ENCODE measurements at regions not wholly inside any gene's neighbourhood (a gene's known extent, or its start where the extent isn't known, plus 50 kb on each side); places are given as distances from the start of the nearest gene placed in this dataset.

DNA sequence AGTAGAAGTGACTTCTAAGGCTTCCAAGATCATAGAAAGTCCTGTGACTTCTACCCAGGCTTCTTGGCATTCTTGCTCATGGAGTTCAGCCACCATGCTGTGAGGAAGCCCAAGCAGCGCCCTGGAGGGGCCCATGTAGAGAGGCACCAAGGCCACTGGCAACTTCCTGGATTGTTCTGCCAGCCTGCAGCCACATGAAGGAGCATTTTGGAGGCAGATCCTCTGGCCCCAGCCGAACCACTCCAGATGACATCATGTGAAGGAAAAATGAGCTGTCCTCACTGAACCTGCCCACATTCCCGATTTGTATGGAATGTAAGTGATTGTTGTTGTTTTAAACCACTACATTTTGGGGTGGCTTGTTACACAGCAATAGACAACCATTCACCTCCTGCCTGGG, 51.5 kb upstream of the MNX1 start:
- ATAC-seq (ENCODE audit: low read depth) (no peak), DNase-seq (no peak)
- no peak overlapping the region for H3K4me3 Mint-ChIP-seq
- peaks cover 5% of the 10 kb centered on the region for H3K4me1 Mint-ChIP-seq
- H3K27ac Mint-ChIP-seq = no peak overlapping the region
- POLR2A ChIA-PET = no interaction called here
- no peaks in the 10 kb centered on the region for H3K36me3 Mint-ChIP-seq
- peaks cover 9% of the 10 kb centered on the region for H3K27me3 Mint-ChIP-seq
- H3K9me3 Mint-ChIP-seq = peaks cover 20% of the 10 kb centered on the region

DNA sequence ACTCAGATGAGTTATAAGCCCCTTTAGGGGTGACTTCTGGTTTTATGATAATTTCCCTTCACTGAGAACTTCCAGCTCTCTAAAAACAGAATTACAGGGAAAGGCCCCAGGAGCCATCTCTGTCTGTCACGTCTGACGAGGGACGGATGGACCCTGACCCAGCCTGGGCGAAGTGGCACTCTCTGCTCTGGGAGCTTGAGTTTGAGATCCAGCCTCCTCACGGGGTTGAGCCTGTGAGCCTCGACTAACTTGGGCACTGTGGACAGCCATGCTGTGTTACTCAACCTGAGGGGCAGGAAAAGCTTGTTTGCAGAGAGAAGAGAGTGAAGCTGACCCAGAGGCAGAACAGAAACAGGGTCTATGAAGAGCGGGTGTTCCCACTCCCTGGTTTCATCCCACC, 54.6 kb upstream of the MNX1 start:
- H3K36me3 Mint-ChIP-seq = no peaks in the 10 kb centered on the region
- no peaks in the 10 kb centered on the region for H3K4me1 Mint-ChIP-seq
- H3K9me3 Mint-ChIP-seq = peaks cover 22% of the 10 kb centered on the region

DNA sequence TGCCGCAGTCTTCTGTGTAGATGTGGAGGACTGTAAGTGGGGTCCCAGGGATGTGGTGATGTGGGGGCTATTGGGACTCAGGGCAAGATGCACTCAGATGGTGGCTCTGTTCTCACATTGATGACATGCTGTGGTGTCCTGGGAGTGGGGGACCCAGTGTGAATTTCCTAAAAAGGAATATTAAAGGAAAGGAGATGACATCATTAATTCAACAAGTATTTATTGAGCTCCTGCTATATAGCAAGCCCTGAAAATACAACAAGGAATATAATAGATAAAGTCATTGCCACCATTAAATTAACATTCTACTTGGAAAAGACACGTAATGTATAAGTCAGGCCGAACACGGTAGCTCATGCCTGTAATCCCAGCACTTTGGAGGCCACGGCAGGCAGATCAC, 61.9 kb upstream of the MNX1 start:
- no peak overlapping the region for H3K4me3 Mint-ChIP-seq
- H3K4me1 Mint-ChIP-seq = no peaks in the 10 kb centered on the region
- ATAC-seq (ENCODE audit: low read depth) (no peak), DNase-seq (no peak)
- H3K9me3 Mint-ChIP-seq = peaks cover 1% of the 10 kb centered on the region
- no peak overlapping the region for H3K27ac Mint-ChIP-seq
- POLR2A ChIA-PET = no interaction called here
- no peaks in the 10 kb centered on the region for H3K36me3 Mint-ChIP-seq
- peaks cover 31% of the 10 kb centered on the region for H3K27me3 Mint-ChIP-seq

More for the DNA sequence above, 54.6 kb upstream of the MNX1 start:
- DNase-seq = no peak
- POLR2A ChIA-PET = no interaction called here
- peaks cover 14% of the 10 kb centered on the region for H3K27me3 Mint-ChIP-seq
- no peak overlapping the region for H3K27ac Mint-ChIP-seq
- no peak overlapping the region for H3K4me3 Mint-ChIP-seq
- no peak for ATAC-seq (ENCODE audit: low read depth)

DNA sequence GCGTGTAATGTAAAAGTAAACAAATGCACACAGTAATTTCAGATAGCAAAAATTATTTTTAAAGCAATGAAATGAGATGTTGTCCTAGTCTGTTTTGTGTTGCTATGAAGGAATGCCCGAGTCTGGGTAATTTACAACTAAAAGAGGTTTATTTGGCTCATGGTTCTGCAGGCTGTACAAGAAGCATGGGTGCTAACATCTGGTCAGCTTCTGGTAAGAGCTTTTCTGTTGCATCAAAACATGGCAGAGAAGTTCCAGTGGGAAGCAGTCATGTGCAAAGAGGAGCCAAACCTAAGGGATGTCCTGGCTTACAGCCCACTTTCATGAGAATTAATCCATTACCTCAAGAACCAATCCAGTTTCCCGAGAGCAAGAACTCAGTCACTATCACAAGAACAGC, 62.9 kb upstream of the MNX1 start:
- Mint-ChIP-seq H3K36me3 (no peaks in the 10 kb centered on the region), H3K4me3 (no peak overlapping the region), H3K27ac (no peak overlapping the region), H3K4me1 (no peaks in the 10 kb centered on the region), H3K27me3 (peaks cover 39% of the 10 kb centered on the region), H3K9me3 (peaks cover 1% of the 10 kb centered on the region)
- POLR2A ChIA-PET = no interaction called here
- no peak for ATAC-seq (ENCODE audit: low read depth)
- DNase-seq = no peak

DNA sequence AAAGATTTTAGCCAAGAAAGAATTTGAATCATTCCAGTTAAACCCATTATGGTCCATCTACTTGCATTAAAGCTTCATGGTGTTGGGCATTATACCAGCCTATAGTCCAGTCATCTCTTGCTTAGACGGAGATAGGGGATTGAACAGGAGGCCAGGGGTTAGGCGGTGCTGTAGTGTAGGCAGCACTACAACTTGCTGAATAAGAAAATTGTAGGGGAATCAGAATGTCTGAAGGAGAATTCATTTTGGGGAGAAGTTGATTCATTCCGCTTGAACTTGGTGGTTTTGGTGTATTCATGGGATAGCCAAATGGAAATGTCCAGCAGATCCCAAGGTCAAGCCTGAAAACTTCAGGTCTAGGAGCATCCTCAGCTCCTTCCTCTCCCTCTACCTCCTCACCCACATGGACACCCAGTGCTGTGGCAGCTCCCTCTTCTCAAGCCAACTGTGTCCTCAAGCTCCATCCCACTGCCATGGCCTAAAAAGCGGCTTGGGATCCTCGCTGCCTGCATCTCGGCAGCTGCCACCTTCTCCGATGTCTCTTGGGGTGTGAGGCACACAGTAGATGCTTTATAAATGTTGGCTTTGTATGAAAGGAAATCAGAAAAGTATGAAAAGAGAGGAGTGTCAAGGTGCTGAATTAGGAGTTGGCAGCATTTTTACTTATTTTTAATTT, 63.6 kb upstream of the MNX1 start:
- ATAC-seq (ENCODE audit: low read depth) (no peak), DNase-seq (no peak)
- H3K9me3 Mint-ChIP-seq = peaks cover 2% of the 10 kb centered on the region
- H3K27me3 Mint-ChIP-seq = peaks cover 44% of the 10 kb centered on the region
- H3K36me3 Mint-ChIP-seq = no peaks in the 10 kb centered on the region
- no peaks in the 10 kb centered on the region for H3K4me1 Mint-ChIP-seq
- no peak overlapping the region for H3K4me3 Mint-ChIP-seq
- POLR2A ChIA-PET = no interaction called here
- H3K27ac Mint-ChIP-seq = no peak overlapping the region

DNA sequence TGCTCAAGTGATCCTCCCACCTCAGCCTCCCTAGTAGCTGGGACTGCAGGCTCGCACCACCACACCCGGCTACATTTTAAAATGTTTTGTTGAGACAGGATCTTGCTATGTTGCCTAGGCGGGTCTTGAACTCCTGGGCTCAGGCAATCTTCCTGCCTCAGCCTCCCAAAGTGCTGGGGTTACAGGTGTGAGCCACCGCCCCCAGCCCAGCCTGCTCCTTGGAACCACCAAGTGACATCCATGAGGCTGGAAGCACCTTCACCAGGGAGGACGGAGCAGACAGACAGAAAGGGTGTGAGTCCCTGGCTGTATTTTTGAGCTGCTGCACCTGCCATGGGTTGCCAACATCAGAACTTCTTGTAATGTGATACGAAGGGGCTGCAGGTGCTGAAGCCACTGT, 62.3 kb upstream of the UBE3C start:
- Mint-ChIP-seq H3K27me3 (peaks cover 52% of the 10 kb centered on the region), H3K36me3 (no peaks in the 10 kb centered on the region), H3K4me3 (no peak overlapping the region), H3K27ac (no peak overlapping the region), H3K4me1 (no peaks in the 10 kb centered on the region), H3K9me3 (peaks cover 1% of the 10 kb centered on the region)
- ATAC-seq (ENCODE audit: low read depth) = no peak
- no peak for DNase-seq
- POLR2A ChIA-PET = no interaction called here

DNA sequence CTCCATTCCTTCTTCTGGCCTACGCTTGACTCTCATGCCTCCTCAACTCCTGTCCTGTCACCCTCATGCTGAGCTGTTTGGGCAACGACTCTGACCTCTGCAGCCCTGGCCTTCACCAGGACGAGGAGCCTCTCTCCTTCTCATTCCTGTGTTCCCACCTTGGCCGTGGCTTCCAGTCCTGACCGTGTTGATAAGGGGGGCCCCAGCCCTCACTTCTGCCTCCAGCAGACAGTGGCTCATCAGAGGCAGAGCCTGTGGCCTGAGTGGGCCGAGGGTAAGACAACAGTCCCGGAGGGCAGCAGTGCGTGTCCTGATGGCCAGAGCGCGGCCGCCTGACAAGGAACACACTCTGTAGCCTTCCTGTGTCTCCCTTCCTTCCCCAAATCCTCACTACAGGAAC, 61.7 kb upstream of the UBE3C start:
- ATAC-seq (ENCODE audit: low read depth) = no peak
- H3K4me1 Mint-ChIP-seq = no peaks in the 10 kb centered on the region
- H3K36me3 Mint-ChIP-seq = no peaks in the 10 kb centered on the region

DNA sequence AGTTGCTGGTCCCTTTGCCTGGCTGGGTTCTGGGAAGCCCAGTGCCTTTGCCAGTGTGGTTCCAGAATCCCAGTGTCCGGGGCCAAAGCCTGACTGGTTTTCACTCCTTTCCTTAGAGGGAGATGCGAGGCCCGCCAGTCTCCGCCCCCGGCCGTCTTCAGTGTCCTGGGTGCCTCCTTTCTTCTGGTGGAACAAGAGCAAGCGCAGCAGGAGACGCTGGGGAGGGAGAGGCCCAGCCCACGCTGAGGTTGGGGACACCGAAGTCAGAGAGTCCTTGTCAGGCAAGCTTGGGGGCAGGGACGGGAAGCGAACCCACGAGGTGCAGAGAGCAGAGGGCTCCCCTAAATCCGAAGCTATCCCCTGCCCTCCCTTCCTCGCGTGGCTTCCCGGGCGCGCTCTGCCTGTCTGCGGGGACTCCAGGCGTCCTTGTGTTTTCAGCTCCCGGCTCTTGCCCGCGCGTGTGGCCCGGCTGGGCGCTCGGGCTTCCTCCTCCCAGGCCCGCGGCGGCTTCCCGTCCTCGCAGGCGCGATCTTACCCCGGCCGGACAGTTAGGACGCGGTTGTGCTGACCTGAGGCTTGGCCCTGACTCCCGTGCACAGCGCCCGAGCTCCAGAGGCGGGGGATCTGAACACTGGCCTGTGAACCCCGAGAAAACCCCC, 60.6 kb upstream of the UBE3C start:
- POLR2A ChIA-PET = no interaction called here
- Mint-ChIP-seq H3K9me3 (peaks cover 5% of the 10 kb centered on the region), H3K27ac (no peak overlapping the region), H3K27me3 (peaks cover 43% of the 10 kb centered on the region), H3K4me1 (no peaks in the 10 kb centered on the region), H3K4me3 (no peak overlapping the region), H3K36me3 (no peaks in the 10 kb centered on the region)
- ATAC-seq (ENCODE audit: low read depth) (no peak), DNase-seq (no peak)

More for the DNA sequence above, 61.7 kb upstream of the UBE3C start:
- Mint-ChIP-seq H3K4me3 (no peak overlapping the region), H3K27ac (no peak overlapping the region), H3K9me3 (peaks cover 1% of the 10 kb centered on the region), H3K27me3 (peaks cover 49% of the 10 kb centered on the region)
- no peak for DNase-seq
- POLR2A ChIA-PET = no interaction called here

DNA sequence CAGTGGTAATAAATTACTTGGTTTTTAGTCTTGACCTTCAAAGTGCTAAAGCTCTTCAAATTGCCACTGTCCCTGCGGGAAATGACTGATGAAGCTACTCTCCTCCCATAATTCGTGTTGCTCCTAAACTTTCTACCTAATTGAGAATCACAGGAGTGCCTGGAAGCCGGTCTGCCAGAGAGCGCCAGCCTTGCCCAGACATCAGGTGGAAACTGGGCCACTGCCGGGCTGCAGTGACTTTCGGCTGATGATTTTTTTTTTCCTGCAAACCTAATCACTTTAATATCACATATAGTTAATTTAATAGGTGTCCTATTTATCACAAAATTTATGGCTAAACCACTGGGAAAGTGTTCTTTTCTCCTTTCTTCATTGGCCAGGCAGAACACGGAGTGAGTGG, 59.6 kb upstream of the UBE3C start:
- H3K4me1 Mint-ChIP-seq = no peaks in the 10 kb centered on the region
- POLR2A ChIA-PET = no interaction called here
- no peak overlapping the region for H3K27ac Mint-ChIP-seq
- peaks cover 8% of the 10 kb centered on the region for H3K9me3 Mint-ChIP-seq
- ATAC-seq (ENCODE audit: low read depth) (no peak), DNase-seq (no peak)
- H3K36me3 Mint-ChIP-seq = no peaks in the 10 kb centered on the region
- H3K4me3 Mint-ChIP-seq = no peak overlapping the region
- H3K27me3 Mint-ChIP-seq = peaks cover 42% of the 10 kb centered on the region

DNA sequence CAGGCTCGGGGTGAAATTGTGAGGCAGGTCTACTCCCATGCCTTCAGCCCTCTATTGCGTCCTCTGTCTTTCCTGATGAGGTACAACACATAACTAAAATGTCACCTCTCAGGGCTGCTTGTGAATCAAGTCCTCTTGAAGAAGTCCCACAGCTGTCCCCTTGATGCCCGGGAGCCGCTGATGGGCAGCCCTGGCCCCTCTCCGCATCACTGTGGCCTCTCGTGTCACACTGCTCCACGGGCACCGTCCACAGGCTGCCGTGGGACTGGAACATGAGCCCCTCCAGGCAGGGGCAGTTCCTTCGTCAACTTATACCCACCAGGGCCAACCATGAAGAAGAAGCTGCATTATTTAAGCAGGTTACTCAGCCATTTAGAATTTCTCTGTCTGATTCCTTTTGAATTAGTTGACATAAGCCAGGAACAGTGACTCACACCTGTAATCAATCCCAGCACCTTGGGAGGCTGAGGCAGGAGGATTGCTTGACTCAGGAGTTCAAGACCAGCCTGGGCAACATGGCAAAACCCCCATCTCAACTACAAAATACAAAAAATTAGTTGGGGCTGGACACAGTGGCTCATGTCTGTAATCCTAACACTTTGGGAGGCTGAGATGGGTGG, 58.5 kb upstream of the UBE3C start:
- H3K4me1 Mint-ChIP-seq = no peaks in the 10 kb centered on the region
- H3K27me3 Mint-ChIP-seq = peaks cover 42% of the 10 kb centered on the region
- POLR2A ChIA-PET = no interaction called here
- peaks cover 10% of the 10 kb centered on the region for H3K9me3 Mint-ChIP-seq
- DNase-seq = no peak
- ATAC-seq (ENCODE audit: low read depth) = no peak
- no peaks in the 10 kb centered on the region for H3K36me3 Mint-ChIP-seq
- no peak overlapping the region for H3K4me3 Mint-ChIP-seq
- no peak overlapping the region for H3K27ac Mint-ChIP-seq

DNA sequence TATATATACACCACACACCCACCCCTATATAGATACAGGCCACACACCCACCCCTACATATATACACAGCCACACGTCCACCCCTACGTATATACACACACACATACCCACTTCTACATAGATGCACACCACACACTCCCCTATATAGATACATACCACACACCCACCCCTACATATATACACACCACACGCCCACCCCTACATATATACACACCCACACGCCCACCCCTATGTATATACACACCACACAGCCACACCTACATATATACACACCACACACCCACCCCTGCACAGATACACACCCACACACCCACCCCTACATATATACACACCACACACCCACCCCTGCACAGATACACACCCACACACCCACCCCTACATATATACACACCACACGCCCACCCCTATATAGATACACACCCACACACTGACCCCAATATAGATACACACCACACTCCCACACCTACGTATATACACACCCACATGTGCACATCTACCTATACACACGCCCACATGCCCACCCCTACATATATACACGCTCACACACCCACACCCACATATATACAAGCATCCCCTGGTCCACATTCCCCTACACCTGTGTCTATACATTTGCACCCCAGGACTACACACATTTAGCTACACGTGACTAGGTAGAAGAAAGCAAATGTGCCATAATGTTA, 52.1 kb upstream of the UBE3C start:
- Mint-ChIP-seq H3K27ac (no peak overlapping the region), H3K9me3 (peaks cover 13% of the 10 kb centered on the region), H3K4me3 (no peak overlapping the region), H3K4me1 (no peaks in the 10 kb centered on the region), H3K36me3 (no peaks in the 10 kb centered on the region), H3K27me3 (peaks cover 6% of the 10 kb centered on the region)
- ATAC-seq (ENCODE audit: low read depth) (no peak), DNase-seq (no peak)
- POLR2A ChIA-PET = no interaction called here

DNA sequence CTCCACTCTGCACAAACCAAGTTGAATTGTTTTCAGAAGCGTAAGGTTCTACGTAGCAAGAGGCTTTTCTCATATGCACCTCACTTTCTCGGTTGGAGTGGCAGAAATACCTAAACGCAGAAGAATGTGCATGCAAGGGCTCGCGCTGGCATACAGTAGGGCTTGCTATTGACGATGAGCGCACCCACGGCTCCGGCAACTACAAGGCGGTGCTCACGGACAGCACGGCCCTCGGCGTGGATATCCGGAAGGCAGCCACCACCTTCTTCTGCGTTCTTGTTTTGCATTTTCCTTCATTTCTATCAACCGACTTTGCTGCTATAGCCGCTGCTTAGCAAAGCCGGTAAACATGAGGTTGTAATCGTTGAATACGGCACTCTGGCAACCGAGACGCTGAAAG, 51.1 kb upstream of the UBE3C start:
- Mint-ChIP-seq H3K4me1 (no peaks in the 10 kb centered on the region), H3K27ac (no peak overlapping the region), H3K4me3 (no peak overlapping the region), H3K27me3 (peaks cover 3% of the 10 kb centered on the region), H3K9me3 (peaks cover 13% of the 10 kb centered on the region), H3K36me3 (no peaks in the 10 kb centered on the region)
- DNase-seq (no peak), ATAC-seq (ENCODE audit: low read depth) (no peak)
- POLR2A ChIA-PET = no interaction called here

DNA sequence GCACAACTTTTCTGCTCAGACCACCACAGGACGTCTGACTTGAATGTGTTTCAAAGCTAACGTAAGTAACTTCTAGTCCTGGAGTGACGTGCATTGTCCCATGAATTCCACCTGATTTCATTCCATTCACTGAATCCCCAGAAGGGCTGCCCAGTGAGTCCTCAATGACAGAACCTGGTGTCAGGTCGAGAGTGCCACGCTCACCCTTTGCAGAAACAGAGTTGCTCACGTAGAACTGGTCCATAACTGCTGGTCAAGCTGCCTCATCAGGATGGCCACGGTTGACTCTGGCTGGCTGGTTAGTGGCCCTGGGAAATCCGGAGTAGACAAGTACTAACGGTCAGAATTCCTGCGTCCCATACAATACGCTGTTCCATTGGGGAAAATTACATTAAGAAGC, 50.6 kb upstream of the UBE3C start:
- Mint-ChIP-seq H3K36me3 (no peaks in the 10 kb centered on the region), H3K4me3 (no peak overlapping the region), H3K4me1 (no peaks in the 10 kb centered on the region), H3K27me3 (peaks cover 4% of the 10 kb centered on the region), H3K9me3 (peaks cover 9% of the 10 kb centered on the region), H3K27ac (no peak overlapping the region)
- ATAC-seq (ENCODE audit: low read depth) = no peak
- POLR2A ChIA-PET = no interaction called here
- DNase-seq = no peak
